HG02588 (cell line): ENCODE measurements at regions not wholly inside any gene's neighbourhood (a gene's known extent, or its start where the extent isn't known, plus 50 kb on each side); places are given as distances from the start of the nearest gene placed in this dataset.
"Not testable (repeated sequence)": the region's sequence is repeated elsewhere in the genome, so short reads cannot be mapped to it uniquely, and the experiment has no call there.

Experiments
- ATAC-seq: cut with Tn5 transposase; IDR thresholded peaks from one replicate; pipeline ENCODE4 v1.9.1; 2021; ENCODE audit warnings: mild to moderate bottlenecking, moderate library complexity; ENCODE audit not compliant: unreplicated experiment

DNA sequence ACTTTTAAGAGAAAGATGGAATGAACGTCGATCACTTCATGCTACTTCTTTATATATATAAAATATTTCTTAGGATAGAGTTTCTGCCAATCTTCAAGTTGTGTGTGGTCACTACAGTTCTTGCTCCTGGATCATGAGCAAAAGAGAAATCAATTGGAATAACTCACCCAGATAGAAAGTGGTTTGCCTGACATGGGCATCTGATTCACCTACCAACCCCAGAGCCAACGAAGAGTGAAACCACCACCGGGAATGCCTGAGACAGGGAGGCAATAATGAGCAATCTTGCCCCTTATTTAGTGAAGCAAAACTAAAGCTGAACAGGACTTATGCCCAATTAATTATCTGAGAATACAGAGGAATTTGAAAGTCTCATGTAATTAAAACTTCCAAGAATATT lies 250.2 kb upstream of the REG3G start:
- no peak for ATAC-seq

DNA sequence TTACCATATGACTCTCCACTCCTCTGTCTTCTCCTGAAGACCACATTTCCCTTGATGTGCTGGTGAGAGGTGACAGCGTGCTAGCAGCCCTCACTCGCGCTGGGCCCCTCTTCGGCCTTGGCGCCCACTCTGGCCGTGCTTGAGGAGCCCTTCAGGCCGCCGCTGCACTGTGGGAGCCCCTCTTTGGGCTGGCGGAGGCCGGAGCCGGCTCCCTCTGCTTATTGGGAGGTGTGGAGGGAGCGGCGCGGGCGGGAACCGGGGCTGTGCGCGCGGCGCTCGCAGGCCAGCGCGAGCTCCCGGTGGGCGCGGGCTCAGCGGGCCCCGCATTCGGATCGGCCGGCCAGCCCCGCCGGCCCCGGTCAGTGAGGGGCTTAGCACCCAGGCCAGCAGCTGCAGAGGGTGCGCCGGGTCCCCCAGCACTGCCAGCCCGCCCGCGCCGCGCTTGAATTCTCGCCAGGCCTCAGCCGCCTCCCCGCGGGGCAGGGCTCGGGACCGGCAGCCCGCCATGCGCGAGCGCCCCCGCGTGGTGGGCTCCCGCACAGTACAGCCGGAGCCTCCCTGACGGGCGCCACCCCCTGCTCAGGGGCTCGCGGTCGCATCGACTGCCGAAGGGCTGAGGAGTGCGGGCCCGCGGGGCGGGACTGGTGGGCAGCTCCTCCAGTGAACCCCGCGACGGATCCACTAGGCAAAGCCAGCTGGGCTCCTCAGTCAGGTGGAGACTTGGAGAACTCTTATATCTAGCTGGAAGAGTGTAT lies 246.6 kb upstream of the REG3G start:
- ATAC-seq = no peak

DNA sequence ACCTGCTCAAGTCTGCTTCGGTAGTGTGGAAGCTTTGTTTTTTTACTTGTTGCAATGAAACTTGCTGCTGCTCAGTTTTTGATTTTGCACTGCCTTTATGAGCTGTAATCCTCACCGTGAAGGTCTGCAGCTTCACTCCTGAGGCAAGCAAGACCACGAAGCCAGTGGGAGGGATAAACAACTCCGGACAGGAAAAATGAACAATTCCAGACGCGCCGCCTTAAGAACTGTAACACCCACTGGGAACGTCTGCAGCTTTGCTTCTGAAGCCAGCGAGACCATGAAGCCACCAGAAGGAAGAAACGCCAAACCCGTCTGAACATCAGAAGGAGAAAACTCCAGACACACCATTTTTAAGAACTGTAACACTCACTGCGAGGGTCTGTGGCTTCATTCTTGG lies 245.7 kb upstream of the REG3G start:
- ATAC-seq = no peak

DNA sequence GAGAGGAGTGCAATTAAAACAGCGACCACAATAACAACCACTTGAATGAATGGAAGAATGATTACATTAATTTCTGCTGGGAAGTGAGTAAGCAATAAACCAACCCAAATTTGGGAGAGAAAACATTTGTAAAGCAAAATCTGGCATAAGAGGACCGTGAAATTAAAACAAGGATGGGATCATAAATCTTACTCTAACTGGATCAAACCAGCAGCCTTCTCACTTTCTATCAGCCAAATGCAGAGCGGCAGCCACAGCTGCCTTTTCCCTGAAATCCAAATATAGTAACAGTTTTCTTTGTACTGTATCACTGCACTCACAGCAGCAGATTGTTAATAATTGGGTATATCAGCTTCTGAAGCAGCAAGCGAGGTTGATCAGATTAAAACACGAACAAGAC lies 245.2 kb upstream of the REG3G start:
- ATAC-seq = no peak

DNA sequence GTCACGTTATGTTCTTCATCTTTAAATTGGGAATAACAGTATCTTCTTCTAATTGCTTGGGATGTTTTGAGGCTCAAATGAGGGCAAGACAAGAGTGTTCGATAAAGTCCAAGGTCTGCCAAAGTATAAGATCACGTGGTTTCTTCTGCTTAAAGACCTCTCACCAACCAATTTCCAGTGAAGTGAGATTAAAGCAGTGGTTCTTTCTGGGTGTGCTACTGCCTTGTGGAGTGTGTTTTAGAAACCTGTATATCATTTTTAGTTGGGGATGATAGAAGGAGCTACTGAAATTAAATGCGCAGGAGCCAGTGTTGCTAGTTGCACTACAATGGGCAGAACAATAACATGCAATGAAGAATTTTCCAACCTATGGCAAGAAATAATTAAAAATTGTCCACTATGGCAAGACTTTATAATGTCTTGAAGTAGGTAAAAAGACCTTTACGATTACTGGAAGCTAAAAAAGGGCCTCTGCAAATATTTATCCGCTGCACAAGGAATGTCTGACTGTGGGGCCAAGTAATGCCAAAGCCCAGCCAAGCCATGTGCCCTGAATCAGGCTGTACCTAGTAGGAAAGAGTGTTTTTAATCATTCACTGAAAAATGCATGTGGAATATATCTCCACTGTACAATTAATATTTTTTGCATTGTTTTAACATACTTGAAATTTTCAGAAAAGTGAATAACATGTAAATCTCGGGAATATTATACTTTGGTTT lies 244.5 kb upstream of the REG3G start:
- ATAC-seq = no peak

DNA sequence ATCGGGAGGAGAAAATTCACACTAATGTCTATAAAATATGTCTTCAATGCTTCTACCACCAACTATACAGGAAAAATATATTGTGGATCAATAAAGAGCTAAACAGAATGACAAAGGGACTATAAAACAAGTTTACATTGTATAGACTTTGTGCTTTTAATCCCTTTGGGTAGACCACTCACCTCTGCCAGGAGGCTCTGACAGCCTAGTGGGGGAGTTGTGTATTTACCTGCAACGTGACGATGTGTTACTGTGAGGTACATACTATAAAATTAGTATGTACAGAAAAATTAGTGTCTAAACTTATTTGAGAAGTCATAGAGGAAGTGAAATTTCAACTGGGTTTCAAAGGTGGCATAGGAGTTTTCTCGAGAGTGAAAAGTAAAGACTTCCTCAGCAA lies 243.3 kb upstream of the REG3G start:
- no peak for ATAC-seq

DNA sequence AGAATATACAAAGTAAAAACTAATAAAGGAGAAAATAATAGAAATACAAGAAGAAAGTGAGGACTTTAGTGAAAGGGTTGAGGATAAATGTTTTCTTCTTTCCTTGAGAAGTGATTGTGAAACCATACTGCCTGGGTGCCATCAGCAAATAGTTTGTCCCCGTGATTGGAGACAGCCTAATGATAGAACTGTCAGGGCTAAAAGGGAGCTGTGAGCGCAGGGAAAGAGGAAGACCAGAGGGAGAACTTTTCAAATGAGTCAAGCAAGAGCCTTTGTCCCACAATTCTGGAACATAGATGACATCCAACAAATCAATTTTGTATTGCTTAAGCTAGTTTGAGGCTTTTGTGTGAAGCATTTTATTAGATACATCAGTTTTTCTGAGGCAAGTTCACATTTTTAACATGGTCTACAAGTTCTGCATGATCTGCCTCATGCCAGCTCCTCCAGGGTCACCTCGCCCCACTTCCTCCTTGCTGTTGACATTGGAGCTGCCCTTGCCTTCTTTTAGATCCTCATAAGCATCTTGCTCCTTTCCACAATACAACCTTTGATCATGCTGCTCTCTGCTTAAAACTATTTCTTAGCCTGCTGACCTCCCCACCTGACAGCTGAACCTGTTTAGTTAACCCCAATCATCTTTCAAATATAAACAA lies 213.4 kb upstream of the REG3G start:
- ATAC-seq = no peak

DNA sequence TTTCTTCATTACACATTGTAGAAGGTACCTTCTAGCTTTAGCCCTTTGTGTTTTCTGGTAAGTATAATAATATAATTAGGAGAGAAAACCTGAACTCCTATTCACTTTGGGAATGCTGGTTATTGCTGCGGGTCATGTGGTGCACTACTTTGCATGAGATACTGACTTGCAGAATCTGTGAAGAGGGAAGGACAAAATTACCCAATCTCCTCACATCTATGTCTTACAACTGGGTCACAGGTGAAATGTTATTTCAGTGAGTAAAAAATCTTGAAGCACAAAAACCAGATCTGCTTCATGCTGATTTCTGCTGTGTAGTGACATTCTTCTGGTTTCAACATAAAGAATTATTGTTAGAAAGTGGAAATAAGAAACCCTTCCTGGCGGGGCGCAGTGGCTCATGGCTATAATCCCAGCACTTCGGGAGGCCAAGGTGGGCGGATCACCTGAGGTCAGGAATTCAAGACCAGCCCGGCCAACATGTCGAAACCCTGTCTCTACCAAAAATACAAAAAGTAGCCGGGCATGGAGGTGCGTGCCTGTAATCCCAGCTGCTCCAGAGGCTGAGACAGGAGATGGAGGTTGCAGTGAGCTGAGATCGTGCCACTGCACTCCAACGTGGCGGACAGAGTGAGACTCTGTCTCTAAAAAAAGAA lies 211.0 kb upstream of the REG3G start:
- ATAC-seq = no peak

DNA sequence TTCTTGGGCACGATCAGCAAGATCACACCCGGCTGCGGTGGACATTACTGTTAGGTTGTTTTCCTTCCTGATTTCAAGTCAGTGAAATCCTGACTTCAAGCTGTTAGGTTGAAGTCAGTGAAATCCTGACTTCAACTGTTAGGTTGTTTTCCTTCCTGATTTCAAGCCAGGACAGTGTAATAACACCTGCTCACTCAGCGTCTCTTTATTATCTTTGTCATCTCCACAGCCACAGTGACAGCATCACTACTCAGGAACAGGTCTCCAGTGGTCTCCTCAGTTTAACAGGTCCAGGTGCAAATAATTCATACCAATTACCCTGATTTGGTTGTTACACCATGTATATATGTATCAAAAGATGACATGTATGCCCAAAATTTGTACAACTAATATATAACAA lies 208.1 kb upstream of the REG3G start:
- no peak for ATAC-seq

DNA sequence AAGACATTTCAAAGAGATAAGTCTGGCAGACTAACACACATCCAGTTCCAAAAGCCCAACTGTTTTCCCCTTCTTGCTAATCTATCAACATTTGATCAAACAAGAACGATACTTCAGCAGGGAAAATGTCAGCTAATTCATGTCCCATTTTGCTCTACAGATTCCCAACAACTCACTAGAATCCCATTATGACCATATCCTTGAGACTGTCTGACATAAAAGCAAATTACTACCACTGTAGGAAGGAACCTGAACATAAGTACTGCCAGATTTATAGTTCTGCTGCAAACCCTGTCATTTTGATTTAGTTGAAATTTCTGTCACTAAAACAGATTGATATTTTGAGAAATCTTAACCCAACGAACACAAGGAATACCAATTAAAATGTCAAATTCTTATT lies 193.0 kb upstream of the REG3G start:
- ATAC-seq = no peak

DNA sequence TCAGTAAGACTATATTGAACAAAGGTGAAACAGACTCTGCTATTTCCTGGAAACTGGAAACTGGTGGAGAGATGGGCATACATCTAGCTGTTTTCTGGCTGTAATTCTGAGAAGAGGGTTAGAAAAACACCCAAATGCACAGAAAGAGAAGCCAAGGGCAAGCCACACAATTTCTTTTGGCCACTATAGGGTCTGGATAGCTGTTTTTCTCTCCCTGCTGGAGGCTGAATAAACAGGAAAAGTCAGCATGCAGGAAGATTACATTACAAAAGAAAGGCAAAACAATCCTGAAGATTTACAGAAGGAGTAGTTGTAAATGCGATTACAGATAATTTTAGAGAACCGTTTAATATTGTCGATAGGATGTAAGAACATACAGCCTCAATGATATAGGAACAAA lies 186.2 kb upstream of the REG3G start:
- no peak for ATAC-seq

DNA sequence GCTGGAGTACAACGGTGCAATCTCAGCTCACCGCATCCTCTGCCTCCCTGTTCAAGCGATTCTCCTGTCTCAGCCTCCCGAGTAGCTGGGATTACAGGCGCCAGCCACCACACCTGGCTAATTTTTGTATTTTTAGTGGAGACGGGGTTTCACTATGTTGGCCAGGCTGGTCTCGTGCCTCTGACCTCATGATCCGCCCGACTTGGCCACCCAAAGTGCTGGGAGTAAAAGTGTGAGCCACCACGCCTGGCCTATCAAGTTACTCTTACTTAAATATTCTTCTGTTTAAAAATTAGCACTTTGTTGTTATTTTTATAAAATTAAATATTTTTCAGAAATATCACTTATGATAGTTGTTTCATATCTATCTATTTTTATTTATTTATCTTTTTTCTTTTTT lies 185.2 kb upstream of the REG3G start:
- ATAC-seq = not testable (repeated sequence)

DNA sequence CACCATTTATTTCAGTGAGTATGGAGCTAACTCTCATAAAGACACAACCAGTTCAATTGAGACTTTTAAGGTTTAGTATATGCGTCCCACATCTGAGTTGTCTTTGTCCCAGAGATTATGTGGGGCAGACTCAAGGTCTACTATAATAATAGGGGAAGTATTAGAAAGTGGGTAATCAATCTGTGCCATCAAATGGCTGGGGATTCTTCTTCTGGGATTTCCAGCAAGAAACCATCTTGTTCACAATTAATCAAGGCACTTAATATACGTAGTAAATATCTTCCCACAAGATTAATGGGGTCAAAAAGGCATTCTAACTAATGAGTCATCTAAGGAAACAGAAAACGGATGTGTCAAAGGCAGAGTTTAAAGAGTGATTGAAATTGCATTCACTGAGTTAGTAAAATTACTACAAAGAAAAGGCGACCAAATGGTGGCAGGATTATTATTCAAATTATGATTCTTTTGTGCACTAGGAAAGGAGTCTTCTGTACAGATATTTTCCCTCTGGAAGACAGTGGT lies 179.8 kb upstream of the REG3G start:
- no peak for ATAC-seq

DNA sequence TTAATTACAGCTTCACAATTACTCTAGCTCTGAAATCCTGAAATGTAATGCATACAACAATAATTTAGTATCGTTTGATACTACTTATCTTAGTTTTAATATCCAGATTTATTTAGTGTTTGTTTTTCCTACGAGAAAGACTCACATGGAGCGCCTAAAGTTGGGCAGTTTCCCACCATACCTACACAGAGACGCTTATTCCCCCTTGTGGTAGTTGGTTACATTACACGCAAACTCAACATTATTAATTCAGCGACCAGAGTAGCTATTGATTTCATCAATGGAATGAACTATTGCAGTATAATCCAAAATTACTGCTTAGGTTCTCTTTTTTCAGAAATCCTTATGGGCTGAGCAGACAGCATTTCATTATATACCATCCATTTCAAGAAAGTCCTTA lies 164.0 kb upstream of the REG3G start:
- ATAC-seq = peak; percentile 57

DNA sequence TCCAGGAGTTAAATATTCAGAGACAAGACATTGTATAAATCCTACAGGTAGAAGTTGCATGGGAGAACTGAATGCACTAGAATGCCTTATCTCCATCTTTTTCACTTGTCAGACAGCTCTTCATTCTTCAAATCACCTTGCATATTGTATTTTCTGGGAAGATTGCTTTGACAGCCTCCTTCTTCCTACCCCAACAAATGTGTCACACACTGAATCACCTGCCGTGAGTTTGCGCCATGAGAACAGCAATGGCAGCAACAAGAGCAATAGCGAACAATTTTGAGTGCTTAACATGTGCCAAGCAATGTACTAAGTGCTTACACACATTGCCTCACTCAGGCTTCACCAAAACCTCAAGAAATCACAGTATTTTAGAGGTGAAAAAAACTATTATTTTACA lies 161.3 kb upstream of the REG3G start:
- no peak for ATAC-seq

DNA sequence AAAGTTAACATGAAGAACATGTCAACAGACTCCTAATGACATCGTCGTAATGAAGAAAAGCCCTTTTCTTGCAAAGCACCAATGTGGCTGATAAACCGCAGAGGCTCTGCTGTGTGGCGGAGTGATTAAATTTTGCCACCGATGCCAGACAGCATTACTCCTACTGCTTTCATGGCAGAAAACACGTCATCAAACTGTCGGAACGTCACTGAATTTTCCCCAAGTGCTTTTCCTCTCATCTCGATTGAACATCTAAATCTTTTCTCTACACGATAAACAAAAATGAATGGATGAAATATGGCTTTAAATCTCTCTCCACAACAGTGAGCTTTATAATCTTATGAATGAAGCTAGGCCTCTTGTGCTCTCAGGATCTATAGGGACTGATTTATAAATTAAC lies 159.8 kb upstream of the REG3G start:
- ATAC-seq = no peak

DNA sequence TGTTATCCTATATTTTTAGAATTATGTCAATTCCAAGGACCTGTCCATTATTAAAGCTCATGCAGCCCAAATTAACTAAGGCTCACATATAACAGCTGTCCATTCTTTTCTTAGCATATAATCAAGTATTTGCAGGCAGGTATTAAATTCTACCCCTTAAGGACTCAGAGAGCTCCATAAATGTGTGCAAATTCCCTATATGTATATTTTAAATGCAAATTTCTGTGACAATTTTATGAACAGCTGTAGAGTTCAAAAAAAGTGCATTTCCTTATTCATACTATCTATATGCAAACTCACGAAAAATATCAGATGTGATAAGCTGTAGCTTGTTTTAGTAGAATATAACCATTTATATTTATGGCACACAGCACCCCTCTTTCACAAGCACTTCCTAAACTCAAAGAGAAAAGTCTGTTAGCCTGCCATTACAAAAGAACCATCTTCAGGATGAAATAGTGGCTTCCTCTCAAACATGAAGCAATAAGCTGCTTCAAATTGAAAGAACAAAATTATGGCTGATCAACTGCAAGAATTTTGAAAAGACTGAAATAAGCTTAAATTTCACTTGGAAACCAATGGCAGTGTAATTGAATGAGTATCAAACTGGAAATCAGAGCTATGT lies 155.0 kb upstream of the REG3G start:
- ATAC-seq = no peak

DNA sequence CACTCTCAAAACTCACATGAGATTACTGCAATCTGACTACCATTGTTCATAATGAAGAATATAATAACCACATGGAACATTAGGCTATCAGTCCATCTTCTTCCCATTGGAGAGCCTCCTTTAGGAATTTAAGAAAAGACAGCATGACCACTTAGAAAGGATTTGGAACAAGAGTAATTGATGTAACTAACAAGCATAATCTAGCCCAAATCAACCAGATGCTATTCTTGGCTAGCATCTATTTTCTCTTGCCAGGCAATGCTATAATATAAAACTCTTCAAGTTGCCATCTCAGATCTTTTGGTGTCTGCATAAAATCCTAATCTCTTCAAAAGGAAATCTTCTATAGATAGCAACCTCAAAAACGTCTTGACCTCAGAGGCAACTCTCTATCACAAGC lies 152.0 kb upstream of the REG3G start:
- no peak for ATAC-seq

DNA sequence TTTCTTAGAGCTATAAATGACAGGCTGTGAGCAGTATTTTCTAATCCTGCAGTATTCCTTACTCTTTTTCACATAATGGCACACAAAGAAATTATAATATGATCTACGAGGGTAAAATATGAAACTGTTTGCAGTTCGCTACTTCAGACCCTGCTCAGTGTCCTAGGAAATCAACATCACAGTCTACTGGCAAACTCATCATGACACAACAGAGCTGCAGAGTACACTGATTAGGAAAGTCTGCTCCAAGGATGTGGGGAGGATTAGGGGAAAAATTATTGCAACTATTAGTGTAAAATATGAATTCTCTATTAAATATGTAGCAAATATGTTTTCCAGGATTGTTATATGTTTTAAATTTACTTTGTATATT lies 149.2 kb upstream of the REG3G start:
- no peak for ATAC-seq

DNA sequence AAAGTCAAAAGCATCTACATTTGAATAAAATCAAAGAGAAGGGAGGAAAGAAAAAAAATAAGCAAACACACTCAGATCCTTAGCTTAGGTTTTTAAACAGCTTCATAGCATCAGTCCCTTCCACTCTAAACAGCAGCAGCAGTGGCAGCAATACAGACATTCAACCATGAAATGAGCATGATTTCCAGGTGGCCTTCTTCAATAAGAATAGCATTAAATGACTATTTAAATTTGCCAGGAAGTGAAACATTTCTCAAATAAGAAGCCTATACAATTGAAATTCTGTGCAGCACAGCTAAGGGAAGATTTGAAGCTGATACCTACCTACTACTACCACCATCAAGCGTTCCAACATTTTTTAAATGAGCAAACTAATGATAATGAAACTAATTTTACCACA lies 138.1 kb upstream of the REG3G start:
- ATAC-seq = no peak

DNA sequence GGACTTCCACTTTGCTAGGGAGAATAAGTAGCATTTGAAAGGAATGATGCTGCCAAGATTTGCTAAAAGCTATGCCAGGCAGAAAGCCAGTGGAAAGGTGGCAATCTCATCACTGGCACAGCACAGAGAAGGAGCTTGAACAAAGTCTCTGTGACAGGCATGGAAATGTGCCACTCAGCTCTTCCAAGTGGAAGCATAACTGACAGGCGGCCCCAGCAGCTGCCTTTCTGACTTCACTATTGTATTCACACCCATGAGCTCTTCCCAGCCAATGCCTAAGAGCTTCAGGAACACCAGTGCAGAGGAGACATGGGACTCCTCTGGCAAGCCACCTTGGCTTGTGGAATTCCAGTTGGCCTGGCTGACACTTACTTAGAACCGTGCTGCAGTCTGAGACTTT lies 134.6 kb upstream of the REG3G start:
- ATAC-seq = no peak
